ENCODE measurements at regions not wholly inside any gene's neighbourhood (a gene's known extent, or its start where the extent isn't known, plus 50 kb on each side); places are given as distances from the start of the nearest gene placed in this dataset.

GRCh38 chr7:86252406-86252805 lies 391.3 kb upstream of the GRM3 start:
- Histone ChIP-seq H3K4me1 (ENCODE audit: insufficient read depth, insufficient read length) (no peaks in the 10 kb centered on the region), H3K27me3 (ENCODE audit: insufficient read depth, insufficient read length) (no peaks in the 10 kb centered on the region), H3K9me3 (ENCODE audit: insufficient read depth, low read length) (no peaks in the 10 kb centered on the region), H3K36me3 (ENCODE audit: insufficient read depth, insufficient read length, low read length) (no peaks in the 10 kb centered on the region), H3K4me3 (ENCODE audit: insufficient read length, low read depth) (no peak overlapping the region), H3K9ac (ENCODE audit: insufficient read length, low read depth) (no peak overlapping the region)
- DNase-seq (ENCODE audit: low read depth, low spot score) = no peak
- TF ChIP-seq ZNF274 (IDR thresholded peaks at IDR 0.05; ENCODE audit: low read depth, low read length) (no peak), SUZ12 (IDR thresholded peaks at IDR 0.05; ENCODE audit: extremely low read depth, insufficient read depth, insufficient read length) (no peak), YY1 (IDR thresholded peaks at IDR 0.05; ENCODE audit: insufficient read depth, insufficient read length) (no peak)

GRCh38 chr7:86248977-86249376 lies 394.7 kb upstream of the GRM3 start:
- no peak for TF ChIP-seq SUZ12 (IDR thresholded peaks at IDR 0.05; ENCODE audit: extremely low read depth, insufficient read depth, insufficient read length)
- no peak for TF ChIP-seq ZNF274 (IDR thresholded peaks at IDR 0.05; ENCODE audit: low read depth, low read length)
- TF ChIP-seq YY1 (IDR thresholded peaks at IDR 0.05; ENCODE audit: insufficient read depth, insufficient read length) = no peak
- H3K4me3 ChIP-seq (ENCODE audit: insufficient read length, low read depth) = no peak overlapping the region
- H3K9ac ChIP-seq (ENCODE audit: insufficient read length, low read depth) = no peak overlapping the region
- no peak for DNase-seq (ENCODE audit: low read depth, low spot score)
- no peaks in the 10 kb centered on the region for H3K4me1 ChIP-seq (ENCODE audit: insufficient read depth, insufficient read length)
- H3K27me3 ChIP-seq (ENCODE audit: insufficient read depth, insufficient read length) = no peaks in the 10 kb centered on the region
- no peaks in the 10 kb centered on the region for H3K36me3 ChIP-seq (ENCODE audit: insufficient read depth, insufficient read length, low read length)
- H3K9me3 ChIP-seq (ENCODE audit: insufficient read depth, low read length) = no peaks in the 10 kb centered on the region

- Histone ChIP-seq H3K4me3 (ENCODE audit: insufficient read length, low read depth) (no peak overlapping the region), H3K9me3 (ENCODE audit: insufficient read depth, low read length) (no peaks in the 10 kb centered on the region), H3K27me3 (ENCODE audit: insufficient read depth, insufficient read length) (no peaks in the 10 kb centered on the region), H3K4me1 (ENCODE audit: insufficient read depth, insufficient read length) (no peaks in the 10 kb centered on the region), H3K36me3 (ENCODE audit: insufficient read depth, insufficient read length, low read length) (no peaks in the 10 kb centered on the region), H3K9ac (ENCODE audit: insufficient read length, low read depth) (no peak overlapping the region)
- TF ChIP-seq ZNF274 (IDR thresholded peaks at IDR 0.05; ENCODE audit: low read depth, low read length) = no peak
- no peak for TF ChIP-seq SUZ12 (IDR thresholded peaks at IDR 0.05; ENCODE audit: extremely low read depth, insufficient read depth, insufficient read length)
- no peak for TF ChIP-seq YY1 (IDR thresholded peaks at IDR 0.05; ENCODE audit: insufficient read depth, insufficient read length)
- DNase-seq (ENCODE audit: low read depth, low spot score) = no peak
These were observed 400.5 kb upstream of the GRM3 start for GRCh38 chr7:86243171-86243570.

GRCh38 chr7:86226191-86226590 lies 417.5 kb upstream of the GRM3 start:
- Histone ChIP-seq H3K27me3 (ENCODE audit: insufficient read depth, insufficient read length) (no peaks in the 10 kb centered on the region), H3K36me3 (ENCODE audit: insufficient read depth, insufficient read length, low read length) (no peaks in the 10 kb centered on the region), H3K9me3 (ENCODE audit: insufficient read depth, low read length) (no peaks in the 10 kb centered on the region; the same call in 1 of the 2 replicates), H3K9ac (ENCODE audit: insufficient read length, low read depth) (no peak overlapping the region), H3K4me3 (ENCODE audit: insufficient read length, low read depth) (no peak overlapping the region), H3K4me1 (ENCODE audit: insufficient read depth, insufficient read length) (no peaks in the 10 kb centered on the region)
- DNase-seq (ENCODE audit: low read depth, low spot score) = no peak
- TF ChIP-seq SUZ12 (IDR thresholded peaks at IDR 0.05; ENCODE audit: extremely low read depth, insufficient read depth, insufficient read length) = no peak
- TF ChIP-seq YY1 (IDR thresholded peaks at IDR 0.05; ENCODE audit: insufficient read depth, insufficient read length) = no peak
- TF ChIP-seq ZNF274 (IDR thresholded peaks at IDR 0.05; ENCODE audit: low read depth, low read length) = no peak

GRCh38 chr7:86222806-86223205 lies 420.9 kb upstream of the GRM3 start:
- no peak for TF ChIP-seq ZNF274 (IDR thresholded peaks at IDR 0.05; ENCODE audit: low read depth, low read length)
- TF ChIP-seq YY1 (IDR thresholded peaks at IDR 0.05; ENCODE audit: insufficient read depth, insufficient read length) = no peak
- TF ChIP-seq SUZ12 (IDR thresholded peaks at IDR 0.05; ENCODE audit: extremely low read depth, insufficient read depth, insufficient read length) = no peak
- no peak overlapping the region for H3K9ac ChIP-seq (ENCODE audit: insufficient read length, low read depth)
- no peak for DNase-seq (ENCODE audit: low read depth, low spot score)

GRCh38 chr7:86214734-86215133 lies 429.0 kb upstream of the GRM3 start:
- Histone ChIP-seq H3K9ac (ENCODE audit: insufficient read length, low read depth) (no peak overlapping the region), H3K4me1 (ENCODE audit: insufficient read depth, insufficient read length) (no peaks in the 10 kb centered on the region), H3K27me3 (ENCODE audit: insufficient read depth, insufficient read length) (no peaks in the 10 kb centered on the region), H3K36me3 (ENCODE audit: insufficient read depth, insufficient read length, low read length) (no peaks in the 10 kb centered on the region), H3K9me3 (ENCODE audit: insufficient read depth, low read length) (no peaks in the 10 kb centered on the region), H3K4me3 (ENCODE audit: insufficient read length, low read depth) (no peak overlapping the region)
- no peak for DNase-seq (ENCODE audit: low read depth, low spot score)
- TF ChIP-seq YY1 (IDR thresholded peaks at IDR 0.05; ENCODE audit: insufficient read depth, insufficient read length) (no peak), SUZ12 (IDR thresholded peaks at IDR 0.05; ENCODE audit: extremely low read depth, insufficient read depth, insufficient read length) (no peak), ZNF274 (IDR thresholded peaks at IDR 0.05; ENCODE audit: low read depth, low read length) (no peak)

More at GRCh38 chr7:86222806-86223205, 420.9 kb upstream of the GRM3 start:
- H3K9me3 ChIP-seq (ENCODE audit: insufficient read depth, low read length) = no peaks in the 10 kb centered on the region; the same call in 1 of the 2 replicates
- no peaks in the 10 kb centered on the region for H3K36me3 ChIP-seq (ENCODE audit: insufficient read depth, insufficient read length, low read length)
- H3K4me3 ChIP-seq (ENCODE audit: insufficient read length, low read depth) = no peak overlapping the region
- no peaks in the 10 kb centered on the region for H3K27me3 ChIP-seq (ENCODE audit: insufficient read depth, insufficient read length)
- H3K4me1 ChIP-seq (ENCODE audit: insufficient read depth, insufficient read length) = no peaks in the 10 kb centered on the region

- H3K27me3 ChIP-seq (ENCODE audit: insufficient read depth, insufficient read length) = no peaks in the 10 kb centered on the region
- no peaks in the 10 kb centered on the region for H3K9me3 ChIP-seq (ENCODE audit: insufficient read depth, low read length)
- no peaks in the 10 kb centered on the region for H3K4me1 ChIP-seq (ENCODE audit: insufficient read depth, insufficient read length)
- no peak overlapping the region for H3K9ac ChIP-seq (ENCODE audit: insufficient read length, low read depth)
- H3K4me3 ChIP-seq (ENCODE audit: insufficient read length, low read depth) = no peak overlapping the region
- TF ChIP-seq YY1 (IDR thresholded peaks at IDR 0.05; ENCODE audit: insufficient read depth, insufficient read length) (no peak), SUZ12 (IDR thresholded peaks at IDR 0.05; ENCODE audit: extremely low read depth, insufficient read depth, insufficient read length) (no peak), ZNF274 (IDR thresholded peaks at IDR 0.05; ENCODE audit: low read depth, low read length) (no peak)
- DNase-seq (ENCODE audit: low read depth, low spot score) = no peak
- H3K36me3 ChIP-seq (ENCODE audit: insufficient read depth, insufficient read length, low read length) = no peaks in the 10 kb centered on the region
These were observed 430.7 kb upstream of the GRM3 start for GRCh38 chr7:86212976-86213375.
